GM19438 (cell line): ENCODE measurements at regions not wholly inside any gene's neighbourhood (a gene's known extent, or its start where the extent isn't known, plus 50 kb on each side); places are given as distances from the start of the nearest gene placed in this dataset.
"Not testable (repeated sequence)": the region's sequence is repeated elsewhere in the genome, so short reads cannot be mapped to it uniquely, and the experiment has no call there.

Experiments used
- ATAC-seq: cut with Tn5 transposase; IDR thresholded peaks from one replicate; pipeline ENCODE4 v1.9.1; 2021; ENCODE audit warnings: low read depth; ENCODE audit not compliant: unreplicated experiment

GRCh38 chr13:79998381-79998880, 342.5 kb downstream of the SPRY2 start:
- ATAC-seq: no peak

- no peak for ATAC-seq
Measured at GRCh38 chr13:79997244-79997643, 343.7 kb downstream of the SPRY2 start.

GRCh38 chr13:79995334-79995733, 345.6 kb downstream of the SPRY2 start:
- ATAC-seq: no peak

- ATAC-seq: no peak
Measured at GRCh38 chr13:79992111-79992510, 348.8 kb downstream of the SPRY2 start.

- ATAC-seq: no peak
Measured at GRCh38 chr13:79990048-79990447, 350.9 kb downstream of the SPRY2 start.

- no peak for ATAC-seq
Measured at GRCh38 chr13:79989217-79989661, 351.7 kb downstream of the SPRY2 start.

GRCh38 chr13:79988573-79988972, 352.4 kb downstream of the SPRY2 start:
- no peak for ATAC-seq

GRCh38 chr13:79987761-79988160, 353.2 kb downstream of the SPRY2 start:
- no peak for ATAC-seq

GRCh38 chr13:79987323-79987722, 353.6 kb downstream of the SPRY2 start:
- ATAC-seq: no peak

- ATAC-seq: no peak
Measured at GRCh38 chr13:79986890-79987289, 354.0 kb downstream of the SPRY2 start.

- not testable (repeated sequence) for ATAC-seq
Measured at GRCh38 chr13:79974935-79975650, 365.8 kb downstream of the SPRY2 start.

GRCh38 chr13:79973533-79973963, 367.4 kb downstream of the SPRY2 start:
- ATAC-seq: peak; percentile 95

- no peak for ATAC-seq
Measured at GRCh38 chr13:79972066-79972569, 368.8 kb downstream of the SPRY2 start.

- ATAC-seq: no peak
Measured at GRCh38 chr13:79966493-79966895, 374.4 kb downstream of the SPRY2 start.

GRCh38 chr13:79966059-79966458, 374.9 kb downstream of the SPRY2 start:
- ATAC-seq: no peak

GRCh38 chr13:79946556-79946955, 394.4 kb downstream of the SPRY2 start:
- no peak for ATAC-seq

GRCh38 chr13:79943346-79944023, 397.4 kb downstream of the SPRY2 start:
- no peak for ATAC-seq

- ATAC-seq: no peak
Measured at GRCh38 chr13:79941752-79942151, 399.2 kb downstream of the SPRY2 start.

- no peak for ATAC-seq
Measured at GRCh38 chr13:79939689-79940088, 401.2 kb downstream of the SPRY2 start.

- no peak for ATAC-seq
Measured at GRCh38 chr13:79937771-79938216, 403.1 kb downstream of the SPRY2 start.

- no peak for ATAC-seq
Measured at GRCh38 chr13:79937311-79937710, 403.6 kb downstream of the SPRY2 start.
